Tibial artery (tissue), 4 donors: ENCODE measurements at regions not wholly inside any gene's neighbourhood (a gene's known extent, or its start where the extent isn't known, plus 50 kb on each side); places are given as distances from the start of the nearest gene placed in this dataset.

ENCODE experiments used
- DNase-seq, 2 donors: peaks; one replicate each; pipeline ENCODE4 v3.0.0-alpha.2; 2019
- H3K27ac ChIP-seq, 2 donors: fragments of 200-600 bp; sonication (generic) in 1 of 2; 1 replicate in 1 of 2; 2 replicates in 1 of 2; pipeline ENCODE4 v1.5.1; 2018 to 2019; ENCODE audit warnings: mild to moderate bottlenecking in 1 of 2
- H3K27me3 ChIP-seq, 2 donors: fragments of 200-600 bp; sonication (generic) in 1 of 2; one replicate each; pipeline versions ENCODE4 v1.5.1 to v1.6.0; 2016 to 2019
- H3K36me3 ChIP-seq, 3 donors: fragments of 200-600 bp; sonication (generic) in 2 of 3; one replicate each; pipeline ENCODE4 v1.5.1; 2016 to 2019; ENCODE audit warnings: mild to moderate bottlenecking in 2 of 3
- H3K4me1 ChIP-seq, 4 donors: fragments of 200-600 bp; sonication (generic) in 2 of 4; 1 replicate in 3 of 4; 2 replicates in 1 of 4; pipeline ENCODE4 v1.5.1; 2016 to 2019
- H3K4me3 ChIP-seq, 2 donors: fragments of 200-600 bp; sonication (generic) in 1 of 2; 1 replicate in 1 of 2; 2 replicates in 1 of 2; pipeline ENCODE4 v1.5.1; 2018 to 2019; ENCODE audit warnings: mild to moderate bottlenecking in 2 of 2
- H3K9me3 ChIP-seq, 3 donors: fragments of 200-600 bp; sonication (generic) in 1 of 3; one replicate each; pipeline ENCODE4 v1.5.1; 2016 to 2019
- intact Hi-C: fragments of 100-400 bp; cut with DNase I; formaldehyde crosslinking; loops from one replicate; pipeline ENCODE4 v1.15.0; 2023; ENCODE audit warnings: low total_unique reads
- TF ChIP-seq, protein P1 (sequence below), 2 experiments: fragments of 200-600 bp in 1 of 2; fragments of 450-650 bp in 1 of 2; IDR thresholded peaks; one replicate each; pipeline ENCODE4 v1.5.1; 2017 to 2019; ENCODE audit warnings: antibody characterized with exemption in 2 of 2, mild to moderate bottlenecking in 1 of 2, moderate library complexity in 1 of 2

DNA sequence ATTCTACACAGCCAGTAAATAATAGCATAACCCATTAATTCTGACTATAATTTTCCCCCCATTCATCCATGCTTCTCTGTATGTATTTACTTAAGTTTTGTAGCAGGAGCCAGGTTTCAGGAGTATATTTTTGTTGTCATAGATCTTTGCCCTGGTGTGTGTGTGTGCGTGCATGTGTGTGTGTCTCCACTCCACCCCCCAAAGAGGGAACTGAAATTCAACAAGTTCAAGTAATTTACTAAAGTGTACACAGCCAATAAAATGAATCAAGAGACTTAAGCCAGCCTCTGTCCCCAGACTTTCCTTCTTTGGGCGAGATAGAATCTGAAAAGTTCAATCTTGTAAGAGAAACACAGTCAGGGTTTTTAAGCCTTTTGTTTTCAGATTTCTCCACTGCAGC is 792.0 kb downstream of the MED13L start:
- DNase-seq = no peak
- Histone ChIP-seq H3K4me1 (no peaks in the 10 kb centered on the region), H3K9me3 (no peaks in the 10 kb centered on the region), H3K4me3 (no peak overlapping the region), H3K27me3 (peaks cover 0 to 3% of the 10 kb centered on the region in 2 donors), H3K36me3 (no peaks in the 10 kb centered on the region), H3K27ac (no peak overlapping the region)
- intact Hi-C loops = no loop called here
- TF ChIP-seq, protein P1, sequence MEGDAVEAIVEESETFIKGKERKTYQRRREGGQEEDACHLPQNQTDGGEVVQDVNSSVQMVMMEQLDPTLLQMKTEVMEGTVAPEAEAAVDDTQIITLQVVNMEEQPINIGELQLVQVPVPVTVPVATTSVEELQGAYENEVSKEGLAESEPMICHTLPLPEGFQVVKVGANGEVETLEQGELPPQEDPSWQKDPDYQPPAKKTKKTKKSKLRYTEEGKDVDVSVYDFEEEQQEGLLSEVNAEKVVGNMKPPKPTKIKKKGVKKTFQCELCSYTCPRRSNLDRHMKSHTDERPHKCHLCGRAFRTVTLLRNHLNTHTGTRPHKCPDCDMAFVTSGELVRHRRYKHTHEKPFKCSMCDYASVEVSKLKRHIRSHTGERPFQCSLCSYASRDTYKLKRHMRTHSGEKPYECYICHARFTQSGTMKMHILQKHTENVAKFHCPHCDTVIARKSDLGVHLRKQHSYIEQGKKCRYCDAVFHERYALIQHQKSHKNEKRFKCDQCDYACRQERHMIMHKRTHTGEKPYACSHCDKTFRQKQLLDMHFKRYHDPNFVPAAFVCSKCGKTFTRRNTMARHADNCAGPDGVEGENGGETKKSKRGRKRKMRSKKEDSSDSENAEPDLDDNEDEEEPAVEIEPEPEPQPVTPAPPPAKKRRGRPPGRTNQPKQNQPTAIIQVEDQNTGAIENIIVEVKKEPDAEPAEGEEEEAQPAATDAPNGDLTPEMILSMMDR (IDR thresholded peaks at IDR 0.05) = no peak

- DNase-seq = no peak
- no peaks in the 10 kb centered on the region for H3K36me3 ChIP-seq
- H3K27me3 ChIP-seq = peaks cover 0 to 3% of the 10 kb centered on the region in 2 donors
- H3K9me3 ChIP-seq = no peaks in the 10 kb centered on the region
- H3K4me1 ChIP-seq = no peaks in the 10 kb centered on the region
- no peak overlapping the region for H3K27ac ChIP-seq
- TF ChIP-seq, protein P1 (IDR thresholded peaks at IDR 0.05) = no peak
- no peak overlapping the region for H3K4me3 ChIP-seq
- intact Hi-C loops = no loop called here
These were observed 794.5 kb downstream of the MED13L start for GRCh38 chr12:115482943-115483342.

DNA sequence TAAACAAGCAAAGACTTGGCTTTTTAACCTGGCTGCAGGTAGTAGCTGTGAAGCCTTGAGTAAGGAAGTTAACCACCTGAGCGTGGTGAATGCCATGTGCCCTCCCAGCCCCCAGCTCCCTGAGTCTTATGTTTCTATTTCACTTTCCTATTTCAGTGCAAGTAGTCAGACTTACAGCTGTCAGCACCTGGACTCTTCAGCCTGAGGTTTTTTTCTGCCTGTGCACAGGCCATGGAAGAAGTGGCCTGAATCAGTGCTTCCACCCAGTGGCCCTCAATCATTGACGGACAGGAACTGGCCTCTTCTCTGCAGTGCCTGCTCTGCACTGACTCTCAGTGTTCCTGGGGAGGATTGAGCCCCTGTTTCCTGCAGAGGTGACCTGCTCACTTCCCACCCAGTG is 796.4 kb downstream of the MED13L start:
- Histone ChIP-seq H3K4me3 (no peak overlapping the region), H3K27ac (no peak overlapping the region), H3K4me1 (no peaks in the 10 kb centered on the region), H3K9me3 (no peaks in the 10 kb centered on the region), H3K27me3 (no peaks in the 10 kb centered on the region), H3K36me3 (no peaks in the 10 kb centered on the region)
- intact Hi-C loops = no loop called here
- TF ChIP-seq, protein P1 (IDR thresholded peaks at IDR 0.05) = no peak
- no peak for DNase-seq

- Histone ChIP-seq H3K9me3 (no peaks in the 10 kb centered on the region), H3K4me1 (no peaks in the 10 kb centered on the region), H3K4me3 (no peak overlapping the region), H3K36me3 (no peaks in the 10 kb centered on the region), H3K27me3 (no peaks in the 10 kb centered on the region), H3K27ac (no peak overlapping the region)
- no peak for DNase-seq
- intact Hi-C loops = no loop called here
- TF ChIP-seq, protein P1 (IDR thresholded peaks at IDR 0.05) = no peak
These were observed 794.5 kb upstream of the TBX3 start for GRCh38 chr12:115478505-115478904.

GRCh38 chr12:115474539-115475353 is 790.8 kb upstream of the TBX3 start:
- intact Hi-C loops = no loop called here

More at GRCh38 chr12:115474539-115475353, 790.8 kb upstream of the TBX3 start:
- Histone ChIP-seq H3K27me3 (no peaks in the 10 kb centered on the region), H3K4me1 (no peaks in the 10 kb centered on the region), H3K4me3 (no peak overlapping the region), H3K36me3 (no peaks in the 10 kb centered on the region), H3K27ac (no peak overlapping the region), H3K9me3 (no peaks in the 10 kb centered on the region)
- TF ChIP-seq, protein P1 (IDR thresholded peaks at IDR 0.05) = no peak
- DNase-seq = no peak
